Tibial artery (tissue), 4 donors: ENCODE measurements at regions not wholly inside any gene's neighbourhood (a gene's known extent, or its start where the extent isn't known, plus 50 kb on each side); places are given as distances from the start of the nearest gene placed in this dataset.

Source experiments
- DNase-seq, 2 donors: peaks; one replicate each; pipeline ENCODE4 v3.0.0-alpha.2; 2019
- H3K27ac ChIP-seq, 2 donors: fragments of 200-600 bp; sonication (generic) in 1 of 2; 1 replicate in 1 of 2; 2 replicates in 1 of 2; pipeline ENCODE4 v1.5.1; 2018 to 2019; ENCODE audit warnings: mild to moderate bottlenecking in 1 of 2
- H3K27me3 ChIP-seq, 2 donors: fragments of 200-600 bp; sonication (generic) in 1 of 2; one replicate each; pipeline versions ENCODE4 v1.5.1 to v1.6.0; 2016 to 2019
- H3K36me3 ChIP-seq, 3 donors: fragments of 200-600 bp; sonication (generic) in 2 of 3; one replicate each; pipeline ENCODE4 v1.5.1; 2016 to 2019; ENCODE audit warnings: mild to moderate bottlenecking in 2 of 3
- H3K4me1 ChIP-seq, 4 donors: fragments of 200-600 bp; sonication (generic) in 2 of 4; 1 replicate in 3 of 4; 2 replicates in 1 of 4; pipeline ENCODE4 v1.5.1; 2016 to 2019
- H3K4me3 ChIP-seq, 2 donors: fragments of 200-600 bp; sonication (generic) in 1 of 2; 1 replicate in 1 of 2; 2 replicates in 1 of 2; pipeline ENCODE4 v1.5.1; 2018 to 2019; ENCODE audit warnings: mild to moderate bottlenecking in 2 of 2
- H3K9me3 ChIP-seq, 3 donors: fragments of 200-600 bp; sonication (generic) in 1 of 3; one replicate each; pipeline ENCODE4 v1.5.1; 2016 to 2019
- intact Hi-C: fragments of 100-400 bp; cut with DNase I; formaldehyde crosslinking; loops from one replicate; pipeline ENCODE4 v1.15.0; 2023; ENCODE audit warnings: low total_unique reads
- TF ChIP-seq, protein P1 (sequence below), 2 experiments: fragments of 200-600 bp in 1 of 2; fragments of 450-650 bp in 1 of 2; IDR thresholded peaks; one replicate each; pipeline ENCODE4 v1.5.1; 2017 to 2019; ENCODE audit warnings: antibody characterized with exemption in 2 of 2, mild to moderate bottlenecking in 1 of 2, moderate library complexity in 1 of 2

DNA sequence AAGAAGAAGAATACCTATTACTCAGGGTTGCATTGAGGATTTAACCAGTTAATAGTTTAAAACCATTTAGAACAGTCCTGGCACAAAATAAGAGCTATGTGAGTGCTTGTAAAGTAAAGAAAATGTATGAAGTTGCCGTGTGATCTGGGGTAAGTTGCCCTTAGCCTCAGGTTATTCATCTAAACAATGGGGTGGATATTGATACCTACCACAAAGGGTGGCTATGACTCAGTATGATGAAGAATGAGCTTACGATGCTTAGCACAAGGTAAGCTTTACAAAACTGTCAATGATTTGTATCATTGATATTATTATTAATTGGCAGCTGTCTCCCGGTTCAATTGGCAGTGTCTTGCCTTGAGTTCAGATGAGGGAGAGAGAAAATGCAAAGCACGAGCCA is 149.4 kb upstream of the PITX1 start:
- Histone ChIP-seq H3K36me3 (no peaks in the 10 kb centered on the region), H3K4me1 (no peaks in the 10 kb centered on the region), H3K27ac (no peak overlapping the region), H3K9me3 (no peaks in the 10 kb centered on the region), H3K27me3 (no peaks in the 10 kb centered on the region), H3K4me3 (no peak overlapping the region)
- TF ChIP-seq, protein P1, sequence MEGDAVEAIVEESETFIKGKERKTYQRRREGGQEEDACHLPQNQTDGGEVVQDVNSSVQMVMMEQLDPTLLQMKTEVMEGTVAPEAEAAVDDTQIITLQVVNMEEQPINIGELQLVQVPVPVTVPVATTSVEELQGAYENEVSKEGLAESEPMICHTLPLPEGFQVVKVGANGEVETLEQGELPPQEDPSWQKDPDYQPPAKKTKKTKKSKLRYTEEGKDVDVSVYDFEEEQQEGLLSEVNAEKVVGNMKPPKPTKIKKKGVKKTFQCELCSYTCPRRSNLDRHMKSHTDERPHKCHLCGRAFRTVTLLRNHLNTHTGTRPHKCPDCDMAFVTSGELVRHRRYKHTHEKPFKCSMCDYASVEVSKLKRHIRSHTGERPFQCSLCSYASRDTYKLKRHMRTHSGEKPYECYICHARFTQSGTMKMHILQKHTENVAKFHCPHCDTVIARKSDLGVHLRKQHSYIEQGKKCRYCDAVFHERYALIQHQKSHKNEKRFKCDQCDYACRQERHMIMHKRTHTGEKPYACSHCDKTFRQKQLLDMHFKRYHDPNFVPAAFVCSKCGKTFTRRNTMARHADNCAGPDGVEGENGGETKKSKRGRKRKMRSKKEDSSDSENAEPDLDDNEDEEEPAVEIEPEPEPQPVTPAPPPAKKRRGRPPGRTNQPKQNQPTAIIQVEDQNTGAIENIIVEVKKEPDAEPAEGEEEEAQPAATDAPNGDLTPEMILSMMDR (IDR thresholded peaks at IDR 0.05), result no peak
- no peak for DNase-seq
- intact Hi-C loops, result loop anchor here (10.0 kb wide), 1 partner anchor 259 kb away; no protein-coding TSS in a partner anchor

DNA sequence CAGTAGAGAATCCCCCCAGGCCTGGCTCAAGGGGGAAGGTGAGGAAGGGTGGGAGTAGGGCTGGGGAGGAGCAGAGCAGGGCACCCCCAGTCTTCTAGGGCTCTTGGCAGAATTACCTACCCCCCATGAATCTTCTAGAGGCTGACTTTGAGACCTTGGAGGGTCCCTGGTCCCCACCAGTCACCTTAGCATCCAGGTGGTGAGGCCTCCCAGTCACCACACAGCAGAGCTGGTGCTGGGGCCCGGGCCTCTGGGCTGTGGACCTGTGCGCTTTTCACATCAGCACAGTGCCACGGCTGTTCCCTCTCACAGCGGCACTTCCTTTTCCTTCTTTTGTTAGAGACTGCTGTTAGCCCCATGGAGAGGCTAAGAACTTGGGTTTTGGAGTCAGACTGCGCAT is 148.6 kb upstream of the PITX1 start:
- DNase-seq, result no peak
- H3K36me3 ChIP-seq, result no peaks in the 10 kb centered on the region
- H3K4me1 ChIP-seq, result no peaks in the 10 kb centered on the region
- TF ChIP-seq, protein P1 (IDR thresholded peaks at IDR 0.05), result no peak
- no peak overlapping the region for H3K4me3 ChIP-seq
- H3K27ac ChIP-seq, result no peak overlapping the region
- H3K27me3 ChIP-seq, result no peaks in the 10 kb centered on the region
- intact Hi-C loops, result loop anchor here (10.0 kb wide), 1 partner anchor 258 kb away; no protein-coding TSS in a partner anchor
- no peaks in the 10 kb centered on the region for H3K9me3 ChIP-seq

DNA sequence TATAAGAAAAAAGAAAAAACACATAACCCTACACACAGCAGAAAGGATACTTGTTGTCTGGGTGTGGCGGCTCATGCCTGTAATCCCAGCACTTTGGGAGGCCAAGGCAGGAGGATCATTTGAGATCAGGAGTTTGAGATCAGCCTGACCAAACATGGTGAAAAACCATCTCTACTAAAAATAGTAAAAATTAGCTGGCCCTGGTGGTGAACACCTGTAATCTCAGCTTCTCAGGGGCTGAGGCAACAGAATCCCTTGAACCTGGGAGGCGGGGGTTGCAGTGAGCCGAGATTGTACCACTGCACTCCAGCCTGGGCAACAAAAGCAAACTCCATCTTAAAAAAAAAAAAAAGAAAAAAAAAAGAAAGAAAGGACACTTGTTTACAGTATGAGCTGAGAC is 147.6 kb upstream of the PITX1 start:
- DNase-seq, result no peak
- TF ChIP-seq, protein P1 (IDR thresholded peaks at IDR 0.05), result no peak
- H3K36me3 ChIP-seq, result no peaks in the 10 kb centered on the region
- H3K4me1 ChIP-seq, result no peaks in the 10 kb centered on the region
- intact Hi-C loops, result loop anchor here (10.0 kb wide), 1 partner anchor 257 kb away; no protein-coding TSS in a partner anchor
- no peaks in the 10 kb centered on the region for H3K9me3 ChIP-seq
- no peak overlapping the region for H3K27ac ChIP-seq
- no peaks in the 10 kb centered on the region for H3K27me3 ChIP-seq
- no peak overlapping the region for H3K4me3 ChIP-seq

DNA sequence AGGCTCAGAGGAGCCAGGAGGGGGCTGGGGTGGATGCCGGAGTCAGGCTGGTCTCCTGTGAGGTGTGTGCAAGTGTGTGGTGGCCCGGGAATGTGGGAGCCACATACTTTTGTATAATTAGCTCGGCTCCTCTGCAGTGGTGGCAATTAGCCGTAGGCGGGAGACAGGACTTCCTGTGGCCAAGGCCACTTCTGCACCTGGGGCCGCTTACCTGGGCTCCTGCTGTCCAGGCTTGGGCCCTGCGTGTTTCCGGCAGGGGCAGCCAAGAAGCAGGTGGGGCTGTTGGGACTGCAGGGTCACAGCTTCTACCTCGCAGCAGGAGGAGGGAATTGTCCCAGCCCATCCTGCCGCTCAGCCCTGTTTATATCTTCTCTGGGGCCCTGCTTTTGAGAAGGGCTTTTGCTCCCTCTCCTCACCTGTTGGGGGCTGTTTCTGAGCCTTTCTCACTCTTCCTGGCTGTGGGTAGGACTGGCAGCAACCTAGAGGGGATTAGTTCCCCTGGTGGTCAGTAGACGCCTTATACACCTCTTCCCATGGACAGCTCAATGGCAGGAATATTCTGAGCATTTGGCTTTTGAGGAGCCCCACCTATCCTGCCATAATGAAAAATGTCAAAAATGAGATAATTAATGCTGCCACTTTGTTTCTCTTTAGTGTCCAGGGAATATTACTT is 145.4 kb upstream of the PITX1 start:
- Histone ChIP-seq H3K27me3 (no peaks in the 10 kb centered on the region), H3K9me3 (no peaks in the 10 kb centered on the region)
- TF ChIP-seq, protein P1 (IDR thresholded peaks at IDR 0.05), result no peak

DNA sequence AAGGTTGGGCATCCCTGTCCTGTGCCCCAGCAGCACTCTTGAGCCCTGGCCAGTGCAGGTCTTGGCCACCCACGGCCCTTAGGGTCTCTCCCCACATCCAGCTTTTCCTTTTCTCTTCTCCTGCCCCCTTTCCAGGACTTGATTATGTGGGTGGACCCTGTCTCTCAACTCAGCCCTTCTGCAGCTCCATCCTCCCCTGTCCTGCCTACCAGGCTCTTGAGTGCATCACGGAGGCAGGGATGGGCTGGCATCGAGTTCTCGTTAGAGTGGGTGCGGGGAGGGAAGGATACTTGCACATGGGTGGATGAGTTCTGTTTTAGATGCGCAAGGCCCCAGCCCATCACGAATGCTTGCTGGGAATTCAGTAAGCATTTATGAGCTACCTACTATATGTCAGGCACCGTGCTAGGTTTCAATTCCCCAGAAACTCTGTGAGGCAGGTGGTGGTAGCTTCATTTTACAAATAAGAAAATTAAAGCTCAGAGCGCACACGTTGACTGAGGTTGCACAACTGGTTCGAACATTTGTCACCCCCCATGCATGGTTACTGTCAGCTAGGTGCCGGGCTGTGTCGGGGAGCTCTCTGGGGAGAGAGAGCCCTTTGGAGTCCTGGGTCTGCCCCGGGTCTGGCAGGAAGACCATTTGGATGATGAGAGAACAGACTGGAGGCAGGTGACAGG is 144.6 kb upstream of the PITX1 start:
- H3K4me1 ChIP-seq, result no peaks in the 10 kb centered on the region
- TF ChIP-seq, protein P1 (IDR thresholded peaks at IDR 0.05), result no peak
- H3K27ac ChIP-seq, result no peak overlapping the region
- H3K27me3 ChIP-seq, result no peaks in the 10 kb centered on the region
- H3K36me3 ChIP-seq, result no peaks in the 10 kb centered on the region
- H3K9me3 ChIP-seq, result no peaks in the 10 kb centered on the region
- no peak for DNase-seq
- intact Hi-C loops, result no loop called here
- no peak overlapping the region for H3K4me3 ChIP-seq

More for the DNA sequence above, 145.4 kb upstream of the PITX1 start:
- no peaks in the 10 kb centered on the region for H3K4me1 ChIP-seq
- no peak overlapping the region for H3K4me3 ChIP-seq
- intact Hi-C loops, result no loop called here
- no peak overlapping the region for H3K27ac ChIP-seq
- DNase-seq, result no peak
- H3K36me3 ChIP-seq, result no peaks in the 10 kb centered on the region
